ENCODE measurements at regions not wholly inside any gene's neighbourhood (a gene's known extent, or its start where the extent isn't known, plus 50 kb on each side); places are given as distances from the start of the nearest gene placed in this dataset.

DNA sequence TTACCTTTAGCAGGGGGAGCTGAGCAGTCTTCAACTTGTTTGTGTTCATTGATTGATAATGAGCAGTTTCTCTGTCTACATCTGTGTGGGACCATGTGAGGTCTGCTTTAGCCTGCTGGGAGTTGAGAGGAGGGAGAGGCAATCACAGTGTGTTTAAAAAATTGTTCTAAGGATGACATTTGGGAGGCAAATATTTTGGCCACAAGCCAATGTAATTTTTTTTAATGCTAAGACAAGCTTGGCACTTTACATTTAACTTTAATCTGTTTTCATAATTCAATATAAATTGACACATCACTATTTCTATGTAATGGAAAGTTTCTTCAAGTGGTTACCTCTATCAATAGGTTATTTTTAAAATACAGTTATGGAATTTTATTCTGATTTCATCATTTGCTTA is 55.9 kb upstream of the SEMA3A start:
- no peak for TF ChIP-seq POLR2A (IDR thresholded peaks at IDR 0.05)
- no peak for TF ChIP-seq EP300 (IDR thresholded peaks at IDR 0.05)
- TF ChIP-seq CTCF (IDR thresholded peaks at IDR 0.05) = no peak
- H3K4me3 ChIP-seq = no peak overlapping the region
- no peak overlapping the region for H3K27ac ChIP-seq

GRCh38 chr7:84249656-84250055 is 55.1 kb upstream of the SEMA3A start:
- H3K36me3 ChIP-seq = no peaks in the 10 kb centered on the region
- H3K4me3 ChIP-seq = no peak overlapping the region
- H3K27me3 ChIP-seq = no peaks in the 10 kb centered on the region
- no peak for DNase-seq (ENCODE audit: low spot score in 2 of 2)
- peaks cover 0 to 6% (median 0%) of the 10 kb centered on the region in 4 donors for H3K4me1 ChIP-seq
- H3K9me3 ChIP-seq = peaks cover 0 to 11% (median 0%) of the 10 kb centered on the region in 4 donors
- 46 to 62% methylated on average over 1 of the region's 1 CpG for WGBS, 2 donors
- TF ChIP-seq POLR2A (IDR thresholded peaks at IDR 0.05) (no peak), EP300 (IDR thresholded peaks at IDR 0.05) (no peak), CTCF (IDR thresholded peaks at IDR 0.05) (no peak)
- no peak overlapping the region for H3K27ac ChIP-seq

More for the DNA sequence above, 55.9 kb upstream of the SEMA3A start:
- H3K4me1 ChIP-seq = peaks cover 0 to 6% (median 0%) of the 10 kb centered on the region in 4 donors
- no peaks in the 10 kb centered on the region for H3K36me3 ChIP-seq
- H3K9me3 ChIP-seq = peaks cover 0 to 8% (median 0%) of the 10 kb centered on the region in 4 donors
- no peaks in the 10 kb centered on the region for H3K27me3 ChIP-seq
- DNase-seq (ENCODE audit: low spot score in 2 of 2) = no peak

GRCh38 chr7:84248843-84249242 is 54.3 kb upstream of the SEMA3A start:
- WGBS, 2 donors = 68 to 72% methylated on average over 3 of the region's 3 CpGs
- no peak overlapping the region for H3K4me3 ChIP-seq
- no peak for TF ChIP-seq CTCF (IDR thresholded peaks at IDR 0.05)
- no peak for TF ChIP-seq POLR2A (IDR thresholded peaks at IDR 0.05)
- TF ChIP-seq EP300 (IDR thresholded peaks at IDR 0.05) = no peak
- no peaks in the 10 kb centered on the region for H3K36me3 ChIP-seq
- peak overlapping the region in 2 of 4 donors; percentile 21 to 40 for H3K27ac ChIP-seq
- peaks cover 0 to 13% (median 0%) of the 10 kb centered on the region in 4 donors for H3K9me3 ChIP-seq
- H3K27me3 ChIP-seq = no peaks in the 10 kb centered on the region
- DNase-seq (ENCODE audit: low spot score in 2 of 2) = peak in 1 of 2 donors; percentile 6
- H3K4me1 ChIP-seq = peaks cover 0 to 6% (median 0%) of the 10 kb centered on the region in 4 donors

DNA sequence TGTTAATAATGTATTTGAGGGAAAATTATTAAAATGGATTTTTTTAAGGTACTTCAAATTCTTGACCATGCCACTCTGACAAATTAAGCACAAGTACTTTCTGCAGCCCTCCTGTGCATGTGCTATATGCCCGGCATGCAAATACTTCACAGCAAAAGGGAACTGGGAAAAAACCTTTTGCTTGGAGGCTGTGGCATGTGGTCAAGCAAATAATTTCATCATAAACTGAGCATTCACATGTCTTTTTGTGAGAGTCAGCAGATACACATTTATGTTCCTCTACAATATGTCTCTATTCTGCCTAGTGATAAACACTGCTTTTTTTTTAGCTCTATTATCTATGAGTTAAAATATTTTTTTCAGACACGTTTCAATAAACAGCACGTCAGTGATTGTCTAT is 53.7 kb upstream of the SEMA3A start:
- WGBS, 2 donors = 20 to 36% methylated on average over 3 of the region's 3 CpGs
- no peak for DNase-seq (ENCODE audit: low spot score in 2 of 2)
- Histone ChIP-seq H3K9me3 (peaks cover 0 to 18% (median 0%) of the 10 kb centered on the region in 4 donors), H3K4me3 (no peak overlapping the region), H3K27me3 (no peaks in the 10 kb centered on the region), H3K36me3 (no peaks in the 10 kb centered on the region), H3K27ac (peak overlapping the region in 2 of 4 donors; percentile 21 to 40), H3K4me1 (peaks cover 0 to 6% (median 0%) of the 10 kb centered on the region in 4 donors)
- TF ChIP-seq POLR2A (IDR thresholded peaks at IDR 0.05) = no peak
- no peak for TF ChIP-seq CTCF (IDR thresholded peaks at IDR 0.05)
- peak in 1 of 2 donors; percentile 62 for TF ChIP-seq EP300 (IDR thresholded peaks at IDR 0.05)

- Histone ChIP-seq H3K36me3 (no peaks in the 10 kb centered on the region), H3K4me3 (no peak overlapping the region), H3K9me3 (peaks cover 0 to 20% (median 0%) of the 10 kb centered on the region in 4 donors), H3K27ac (no peak overlapping the region), H3K27me3 (no peaks in the 10 kb centered on the region), H3K4me1 (peaks cover 0 to 6% (median 0%) of the 10 kb centered on the region in 4 donors)
- no peak for TF ChIP-seq EP300 (IDR thresholded peaks at IDR 0.05)
- TF ChIP-seq POLR2A (IDR thresholded peaks at IDR 0.05) = no peak
- no peak for TF ChIP-seq CTCF (IDR thresholded peaks at IDR 0.05)
- no peak for DNase-seq (ENCODE audit: low spot score in 2 of 2)
- WGBS, 2 donors = 91 to 96% methylated on average over 1 of the region's 1 CpG
Measured at GRCh38 chr7:84247591-84247990, 53.0 kb upstream of the SEMA3A start.

All from tibial nerve (tissue), 4 donors.